HCT116 (cell line): ENCODE measurements at regions not wholly inside any gene's neighbourhood (a gene's known extent, or its start where the extent isn't known, plus 50 kb on each side); places are given as distances from the start of the nearest gene placed in this dataset.

Source experiments
- CTCF ChIP-seq, 3 experiments: fragments of 200-600 bp in 1 of 3; sonication (generic) in 1 of 3; IDR thresholded peaks in 2 of 3; conservative IDR thresholded peaks in 1 of 3; 2 replicates each; pipeline ENCODE4 v1.5.1; 2012 to 2017; ENCODE audit warnings: low read depth in 2 of 3, low read length in 2 of 3, antibody characterized with exemption in 1 of 3, borderline replicate concordance in 1 of 3, control low read depth in 1 of 3, mild to moderate bottlenecking in 1 of 3, mixed read lengths in 1 of 3, mixed run types in 1 of 3, moderate library complexity in 1 of 3; ENCODE audit not compliant: insufficient read depth in 1 of 3
- EZH2 ChIP-seq: fragments of 200-600 bp; sonication (generic); IDR thresholded peaks from 2 replicates; pipeline ENCODE4 v1.6.1; 2017; ENCODE audit warnings: antibody characterized with exemption, mixed run types
- EZH2phosphoT487 ChIP-seq: fragments of 200-600 bp; IDR thresholded peaks from 2 replicates; pipeline ENCODE4 v1.6.1; 2018; ENCODE audit warnings: antibody characterized with exemption, borderline replicate concordance
- POLR2A ChIP-seq: IDR thresholded peaks from 2 replicates; pipeline ENCODE4 v1.7.0; 2011; ENCODE audit warnings: borderline replicate concordance; ENCODE audit not compliant: insufficient read depth, insufficient read length; ENCODE audit errors: extremely low read depth
- POLR2AphosphoS5 ChIP-seq: IDR thresholded peaks from 2 replicates; pipeline ENCODE4 v1.6.1; 2011; ENCODE audit warnings: mild to moderate bottlenecking, low read depth, low read length, moderate library complexity
- TCF7L2 ChIP-seq: IDR thresholded peaks from 2 replicates; pipeline ENCODE4 v1.7.0; 2011; ENCODE audit warnings: borderline replicate concordance, inconsistent platforms; ENCODE audit not compliant: insufficient read depth, insufficient read length; ENCODE audit errors: extremely low read depth
- ZFX ChIP-seq: fragments of 450-650 bp; IDR thresholded peaks from 2 replicates; pipeline ENCODE4 v1.6.1; 2017
- ZNF274 ChIP-seq: fragments of 200-500 bp; sonication (Bioruptor generic); IDR thresholded peaks from 2 replicates; pipeline ENCODE4 v1.6.1; 2014; ENCODE audit warnings: mild to moderate bottlenecking, low read depth, low read length, inconsistent platforms
- TF ChIP-seq, protein P1 (sequence below): IDR thresholded peaks from 2 replicates; pipeline ENCODE4 v1.6.1; 2012
- TF ChIP-seq, protein P2 (sequence below): IDR thresholded peaks from 2 replicates; pipeline ENCODE4 v1.6.1; 2012; ENCODE audit warnings: low read depth
- TF ChIP-seq, protein P3 (sequence below): IDR thresholded peaks from 2 replicates; pipeline ENCODE4 v1.6.1; 2011; ENCODE audit warnings: mild to moderate bottlenecking, low read length, moderate library complexity; ENCODE audit not compliant: insufficient replicate concordance; ENCODE audit errors: extremely low read depth

GRCh38 chr21:35399706-35400105 lies 350.6 kb upstream of the RUNX1 start:
- TF ChIP-seq CTCF (IDR thresholded peaks at IDR 0.05 in 2 of 3, conservative IDR thresholded peaks at IDR 0.05 in 1 of 3; ENCODE audit: borderline replicate concordance in 1 of 3, insufficient read depth in 1 of 3, low read depth in 2 of 3, low read length in 2 of 3) (no peak), POLR2AphosphoS5 (no peak), POLR2A (no peak), EZH2 (no peak), EZH2phosphoT487 (no peak), ZFX (no peak), TCF7L2 (no peak), ZNF274 (no peak)
- TF ChIP-seq, protein P1, sequence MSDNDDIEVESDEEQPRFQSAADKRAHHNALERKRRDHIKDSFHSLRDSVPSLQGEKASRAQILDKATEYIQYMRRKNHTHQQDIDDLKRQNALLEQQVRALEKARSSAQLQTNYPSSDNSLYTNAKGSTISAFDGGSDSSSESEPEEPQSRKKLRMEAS = no peak
- TF ChIP-seq, protein P2, sequence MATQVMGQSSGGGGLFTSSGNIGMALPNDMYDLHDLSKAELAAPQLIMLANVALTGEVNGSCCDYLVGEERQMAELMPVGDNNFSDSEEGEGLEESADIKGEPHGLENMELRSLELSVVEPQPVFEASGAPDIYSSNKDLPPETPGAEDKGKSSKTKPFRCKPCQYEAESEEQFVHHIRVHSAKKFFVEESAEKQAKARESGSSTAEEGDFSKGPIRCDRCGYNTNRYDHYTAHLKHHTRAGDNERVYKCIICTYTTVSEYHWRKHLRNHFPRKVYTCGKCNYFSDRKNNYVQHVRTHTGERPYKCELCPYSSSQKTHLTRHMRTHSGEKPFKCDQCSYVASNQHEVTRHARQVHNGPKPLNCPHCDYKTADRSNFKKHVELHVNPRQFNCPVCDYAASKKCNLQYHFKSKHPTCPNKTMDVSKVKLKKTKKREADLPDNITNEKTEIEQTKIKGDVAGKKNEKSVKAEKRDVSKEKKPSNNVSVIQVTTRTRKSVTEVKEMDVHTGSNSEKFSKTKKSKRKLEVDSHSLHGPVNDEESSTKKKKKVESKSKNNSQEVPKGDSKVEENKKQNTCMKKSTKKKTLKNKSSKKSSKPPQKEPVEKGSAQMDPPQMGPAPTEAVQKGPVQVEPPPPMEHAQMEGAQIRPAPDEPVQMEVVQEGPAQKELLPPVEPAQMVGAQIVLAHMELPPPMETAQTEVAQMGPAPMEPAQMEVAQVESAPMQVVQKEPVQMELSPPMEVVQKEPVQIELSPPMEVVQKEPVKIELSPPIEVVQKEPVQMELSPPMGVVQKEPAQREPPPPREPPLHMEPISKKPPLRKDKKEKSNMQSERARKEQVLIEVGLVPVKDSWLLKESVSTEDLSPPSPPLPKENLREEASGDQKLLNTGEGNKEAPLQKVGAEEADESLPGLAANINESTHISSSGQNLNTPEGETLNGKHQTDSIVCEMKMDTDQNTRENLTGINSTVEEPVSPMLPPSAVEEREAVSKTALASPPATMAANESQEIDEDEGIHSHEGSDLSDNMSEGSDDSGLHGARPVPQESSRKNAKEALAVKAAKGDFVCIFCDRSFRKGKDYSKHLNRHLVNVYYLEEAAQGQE = no peak
- TF ChIP-seq, protein P3, sequence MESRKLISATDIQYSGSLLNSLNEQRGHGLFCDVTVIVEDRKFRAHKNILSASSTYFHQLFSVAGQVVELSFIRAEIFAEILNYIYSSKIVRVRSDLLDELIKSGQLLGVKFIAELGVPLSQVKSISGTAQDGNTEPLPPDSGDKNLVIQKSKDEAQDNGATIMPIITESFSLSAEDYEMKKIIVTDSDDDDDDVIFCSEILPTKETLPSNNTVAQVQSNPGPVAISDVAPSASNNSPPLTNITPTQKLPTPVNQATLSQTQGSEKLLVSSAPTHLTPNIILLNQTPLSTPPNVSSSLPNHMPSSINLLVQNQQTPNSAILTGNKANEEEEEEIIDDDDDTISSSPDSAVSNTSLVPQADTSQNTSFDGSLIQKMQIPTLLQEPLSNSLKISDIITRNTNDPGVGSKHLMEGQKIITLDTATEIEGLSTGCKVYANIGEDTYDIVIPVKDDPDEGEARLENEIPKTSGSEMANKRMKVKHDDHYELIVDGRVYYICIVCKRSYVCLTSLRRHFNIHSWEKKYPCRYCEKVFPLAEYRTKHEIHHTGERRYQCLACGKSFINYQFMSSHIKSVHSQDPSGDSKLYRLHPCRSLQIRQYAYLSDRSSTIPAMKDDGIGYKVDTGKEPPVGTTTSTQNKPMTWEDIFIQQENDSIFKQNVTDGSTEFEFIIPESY = no peak
